ENCODE measurements at regions not wholly inside any gene's neighbourhood (a gene's known extent, or its start where the extent isn't known, plus 50 kb on each side); places are given as distances from the start of the nearest gene placed in this dataset.

DNA sequence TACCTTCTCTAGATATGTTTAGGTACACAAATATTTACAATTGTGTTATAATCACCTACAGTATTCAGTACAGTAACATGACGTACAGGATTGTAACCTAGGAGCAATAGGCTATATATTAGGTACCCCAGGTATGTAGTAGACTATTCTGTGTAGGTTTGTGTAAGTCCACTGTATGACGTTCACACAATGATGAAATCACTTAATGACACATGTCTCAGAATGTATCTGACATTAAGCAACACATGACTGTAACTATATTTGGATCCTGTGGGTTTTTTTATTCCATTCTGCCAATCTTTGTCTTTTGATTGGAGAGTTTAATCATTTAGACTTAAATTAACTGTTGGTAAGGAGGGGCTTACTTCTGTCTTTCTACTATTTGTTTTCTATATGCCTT, 52.1 kb downstream of the STYXL2 start:
- DNase-seq = no peak

- no peak for DNase-seq
These were observed 53.1 kb downstream of the STYXL2 start for GRCh38 chr1:167146903-167147539.

GRCh38 chr1:167148421-167148820, 54.5 kb downstream of the STYXL2 start:
- no peak for DNase-seq

GRCh38 chr1:167149793-167150491, 56.1 kb downstream of the STYXL2 start:
- DNase-seq = no peak

GRCh38 chr1:167150492-167150833, 56.6 kb downstream of the STYXL2 start:
- DNase-seq = no peak

- DNase-seq = no peak
These were observed 58.5 kb downstream of the STYXL2 start for GRCh38 chr1:167152192-167152876.

DNA sequence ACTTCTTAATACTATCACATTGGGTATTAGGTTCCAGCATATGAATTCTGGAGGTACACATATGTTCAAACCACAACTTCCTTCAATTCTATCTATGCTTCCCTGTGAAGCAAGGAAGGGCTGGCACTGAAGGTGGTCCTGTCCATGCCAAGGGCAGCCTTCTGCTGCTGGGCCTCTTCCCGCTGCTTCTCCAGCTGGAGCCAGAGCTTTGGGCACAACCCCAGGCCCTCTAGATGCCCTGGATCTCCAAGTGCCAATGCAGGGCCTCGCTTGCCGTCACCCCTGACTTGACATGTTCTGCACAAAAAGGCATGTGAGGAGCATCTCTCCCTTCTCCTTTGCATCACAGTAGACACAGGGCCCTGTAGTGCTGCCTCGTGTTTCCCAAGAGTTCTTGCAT, 62.6 kb downstream of the STYXL2 start:
- DNase-seq = no peak

DNA sequence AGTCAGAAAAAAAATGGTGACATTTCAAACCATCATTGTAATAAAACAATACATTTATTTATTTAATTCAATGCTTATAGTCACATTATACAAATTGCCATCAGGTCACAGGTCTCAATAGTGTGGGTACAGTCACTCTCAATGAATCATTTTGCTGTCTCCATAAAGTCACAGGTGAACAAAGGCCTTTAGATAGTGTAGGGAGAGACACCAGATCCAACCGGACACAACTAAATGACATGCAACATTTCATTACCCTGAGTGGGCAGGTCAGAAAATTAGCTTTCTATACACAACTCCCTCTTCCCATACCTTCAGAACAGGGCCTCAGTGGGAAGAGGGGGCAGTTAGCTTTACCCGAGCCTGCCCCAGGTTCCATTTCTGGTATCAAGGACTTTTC, 63.2 kb downstream of the STYXL2 start:
- DNase-seq = no peak

- no peak for DNase-seq
These were observed 62.4 kb upstream of the POU2F1 start for GRCh38 chr1:167158111-167158812.

DNA sequence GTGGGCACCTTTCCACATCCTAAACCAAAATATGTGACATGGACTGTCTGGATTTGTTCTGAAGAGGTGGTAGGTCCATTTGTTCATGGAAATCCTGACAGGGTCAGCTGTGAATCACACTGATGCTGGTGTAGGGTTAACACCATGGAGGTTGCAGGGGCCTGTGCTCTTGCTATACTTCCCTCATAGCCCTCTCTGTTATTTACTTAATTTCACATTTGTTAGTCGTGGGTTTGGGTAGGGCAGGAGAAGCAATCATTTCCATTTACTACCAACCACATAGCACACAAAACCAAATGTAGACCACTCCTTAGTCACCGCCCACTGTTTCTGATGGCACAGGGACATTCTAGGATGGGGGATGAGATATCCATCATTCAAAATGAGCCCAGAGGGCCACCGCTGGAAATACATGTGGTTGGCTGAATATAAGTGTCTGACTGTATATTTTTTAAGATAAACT, 61.8 kb upstream of the POU2F1 start:
- no peak for DNase-seq

DNA sequence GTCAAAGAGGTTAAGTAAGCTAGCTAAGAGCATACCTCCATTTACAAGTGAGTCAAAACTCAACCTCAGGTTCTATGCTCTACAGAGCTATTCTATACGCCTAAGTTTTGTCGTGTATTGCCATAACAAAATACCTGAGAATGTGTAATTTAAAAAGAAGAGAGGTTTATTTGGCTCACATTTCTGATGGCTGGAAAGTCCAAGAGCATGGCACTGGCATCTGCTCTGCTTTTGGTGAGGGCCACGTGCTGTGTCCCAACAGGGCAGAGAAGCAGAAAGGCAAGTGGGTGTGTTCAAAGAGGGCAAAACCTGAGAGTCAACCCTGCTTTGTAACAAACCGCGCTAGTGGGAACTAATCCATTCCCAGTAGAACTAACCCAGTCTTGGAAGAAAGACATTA, 60.9 kb upstream of the POU2F1 start:
- no peak for DNase-seq

DNA sequence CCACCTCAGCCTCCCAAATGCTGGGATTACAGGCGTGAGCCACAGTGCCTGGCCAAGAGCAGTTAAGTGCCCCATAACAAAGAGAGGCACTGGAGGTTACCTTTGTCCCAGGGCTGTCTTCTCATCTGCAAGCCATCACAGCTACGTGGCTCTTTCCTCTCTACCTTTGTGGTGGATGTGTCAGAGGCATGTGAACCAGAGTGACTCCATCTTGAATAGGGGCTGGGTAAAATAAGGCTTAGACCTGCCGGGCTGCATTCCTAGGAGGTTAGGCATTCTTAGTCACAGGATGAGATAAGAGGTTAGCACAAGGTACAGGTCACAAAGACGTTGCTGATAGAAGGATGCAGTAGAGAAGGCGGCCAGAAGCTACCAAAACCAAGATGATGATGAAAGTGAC, 59.4 kb upstream of the POU2F1 start:
- DNase-seq = no peak

GRCh38 chr1:167161762-167162161, 58.9 kb upstream of the POU2F1 start:
- DNase-seq = no peak

- DNase-seq = no peak
These were observed 55.5 kb upstream of the POU2F1 start for GRCh38 chr1:167165219-167165618.

DNA sequence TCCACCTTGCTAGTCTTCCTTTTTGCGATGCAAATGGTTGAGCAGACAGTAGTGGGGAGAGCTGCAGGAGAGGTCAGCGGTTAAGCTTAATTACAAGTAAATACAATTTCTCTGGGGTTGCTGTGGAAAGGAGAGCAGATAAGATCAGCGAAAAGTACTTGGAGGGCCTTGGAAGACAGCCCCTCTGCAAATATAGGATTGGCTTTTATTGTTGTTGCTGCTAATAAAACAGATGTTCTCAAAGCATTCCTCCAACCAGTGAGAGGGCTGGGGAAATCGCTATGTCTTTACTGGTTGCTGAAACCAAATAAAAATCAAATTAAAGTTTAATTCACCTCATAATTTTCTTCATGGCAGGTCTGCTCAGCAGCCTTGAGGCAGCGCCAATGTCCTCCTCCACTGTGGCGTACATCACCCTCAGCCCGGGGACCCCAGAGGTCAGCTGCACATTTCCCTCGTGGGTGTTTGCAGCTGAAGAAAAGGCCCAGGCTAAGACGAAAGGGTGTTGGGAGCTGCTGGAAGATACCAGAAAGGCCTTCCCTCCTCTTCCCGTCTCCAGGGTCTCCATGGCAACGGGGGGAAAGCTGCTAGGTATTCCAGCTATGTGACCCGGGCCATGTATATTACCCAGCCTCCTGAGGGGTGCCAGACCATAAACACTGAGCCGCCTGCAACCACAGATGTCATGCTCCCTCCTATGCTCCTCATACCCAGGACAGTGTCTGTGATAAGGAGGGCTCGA, 54.6 kb upstream of the POU2F1 start:
- DNase-seq = peak in 1 of 56 donors; percentile 4

- no peak for DNase-seq
These were observed 54.0 kb upstream of the POU2F1 start for GRCh38 chr1:167166690-167167075.

DNA sequence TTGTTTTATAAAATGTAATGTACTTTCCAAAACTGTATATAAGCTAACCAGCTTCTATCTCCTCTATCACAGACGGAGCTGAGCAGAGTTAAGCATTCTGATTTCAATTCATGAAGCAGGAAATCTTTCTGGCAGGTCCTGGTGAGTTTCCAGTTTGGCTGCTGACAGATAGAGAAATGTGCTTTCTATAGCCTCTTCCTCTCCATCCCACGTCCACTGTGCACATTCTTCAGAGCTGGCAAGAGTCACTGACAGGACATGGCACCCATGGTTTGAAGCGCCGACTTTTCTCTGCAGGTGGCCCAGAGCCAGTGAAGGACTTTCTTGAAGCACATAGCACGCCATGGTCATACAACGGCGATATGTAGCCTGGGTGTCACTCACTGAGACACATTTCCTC, 52.3 kb upstream of the POU2F1 start:
- DNase-seq = no peak

- no peak for DNase-seq
These were observed 51.0 kb upstream of the POU2F1 start for GRCh38 chr1:167169642-167170041.

All from amygdala (tissue), 56 donors.